Left renal pelvis (tissue), 4 donors: ENCODE measurements at regions not wholly inside any gene's neighbourhood (a gene's known extent, or its start where the extent isn't known, plus 50 kb on each side); places are given as distances from the start of the nearest gene placed in this dataset.
"Not testable (repeated sequence)": the region's sequence is repeated elsewhere in the genome, so short reads cannot be mapped to it uniquely, and the experiment has no call there.

Experiments
- DNase-seq, 4 donors: peaks; one replicate each; pipeline ENCODE4 v3.0.0-alpha.2; 2013; ENCODE audit warnings: low read depth in 4 of 4, low spot score in 3 of 4

DNA sequence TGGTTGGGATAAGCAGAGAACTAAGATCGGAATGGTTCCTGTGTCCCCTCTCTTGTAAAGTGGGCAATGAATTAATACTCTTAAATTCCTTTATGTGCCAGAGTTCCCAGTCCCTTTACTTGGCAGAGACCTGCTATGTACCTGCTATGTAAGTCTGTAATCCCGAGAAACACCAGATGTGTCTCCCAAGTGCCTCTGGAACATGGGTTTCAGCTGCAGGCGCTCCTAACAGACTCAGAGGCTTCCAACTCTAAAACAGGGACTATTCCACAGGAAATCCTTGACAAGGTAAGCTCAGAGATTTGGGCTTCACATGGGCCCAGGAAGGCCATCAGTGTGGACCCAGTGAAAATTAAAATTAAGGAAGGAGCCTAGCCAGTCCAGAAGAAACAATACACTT lies 117.7 kb upstream of the PLCL2 start:
- DNase-seq = no peak

DNA sequence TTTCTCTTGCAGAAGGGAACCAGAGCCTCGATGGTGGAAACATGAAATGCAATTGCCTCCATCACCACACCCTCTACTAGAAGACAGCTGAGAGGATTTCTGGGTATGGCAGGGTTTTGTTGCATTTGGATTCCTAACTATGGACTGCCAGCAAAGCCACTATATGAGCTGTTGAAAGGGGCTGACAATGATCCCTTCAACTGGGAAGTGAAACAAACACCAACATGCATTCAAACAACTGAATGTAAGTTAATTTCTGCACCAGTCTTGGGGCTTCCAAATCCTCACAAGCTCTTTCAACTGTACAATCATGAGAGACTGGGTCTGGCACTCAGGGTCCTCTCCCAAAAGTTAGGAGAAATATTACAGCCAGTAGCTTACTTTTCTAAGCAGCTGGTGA lies 116.7 kb upstream of the PLCL2 start:
- no peak for DNase-seq

DNA sequence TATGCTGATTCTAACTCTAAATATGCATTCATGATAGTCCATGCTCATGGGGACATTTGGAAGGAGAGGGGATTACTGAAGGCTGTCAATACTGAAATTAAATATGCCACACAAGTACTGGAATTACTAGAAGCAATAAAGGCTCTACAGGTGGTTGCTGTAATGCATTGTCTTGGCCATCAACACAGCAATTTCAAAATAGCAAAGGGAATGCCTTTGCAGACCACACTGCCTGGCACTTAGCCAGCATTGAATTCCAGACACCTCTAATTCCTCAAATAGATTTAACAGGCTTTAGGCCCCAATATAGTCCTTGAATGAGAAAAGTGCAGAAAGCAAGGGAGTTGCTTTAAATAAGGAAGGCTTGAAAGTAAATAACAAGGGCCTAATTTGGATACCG lies 115.8 kb upstream of the PLCL2 start:
- DNase-seq = no peak

DNA sequence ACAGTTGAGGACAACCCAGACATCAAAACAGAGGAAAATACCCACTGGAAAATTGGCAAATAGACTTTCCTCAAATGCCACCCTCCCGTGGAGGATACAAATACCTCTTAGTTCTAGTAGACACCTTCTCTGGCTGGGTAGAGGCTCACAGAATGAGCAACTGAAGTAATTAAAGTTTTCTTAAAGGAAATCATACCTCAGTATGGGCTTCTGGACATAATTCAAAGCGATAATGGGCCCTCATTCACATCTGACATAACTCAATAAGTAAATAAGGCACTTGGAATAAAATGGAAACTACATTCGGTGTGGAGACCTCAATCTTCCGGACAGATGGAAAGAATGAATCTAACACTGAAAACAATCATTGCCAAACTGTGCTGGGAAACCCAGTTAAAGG lies 115.2 kb upstream of the PLCL2 start:
- DNase-seq = no peak

DNA sequence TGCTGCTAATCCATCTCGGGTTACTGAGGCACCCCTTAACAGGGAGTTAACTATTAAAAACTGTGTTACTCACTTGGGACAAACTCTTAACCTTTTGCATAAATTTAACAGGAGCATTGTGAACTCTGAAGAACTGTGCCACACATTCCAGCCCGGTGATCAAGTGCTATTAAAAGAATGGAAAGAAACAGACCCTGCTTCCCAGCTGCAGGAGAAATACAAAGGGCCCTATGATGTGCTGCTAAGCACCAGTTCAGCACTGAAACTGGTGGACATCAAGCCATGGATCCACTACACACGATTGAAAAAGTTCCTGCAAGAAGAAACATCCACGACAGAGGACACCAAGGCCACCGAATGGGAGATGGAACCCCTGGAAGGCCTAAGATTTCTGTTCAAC lies 114.7 kb upstream of the PLCL2 start:
- DNase-seq = no peak

DNA sequence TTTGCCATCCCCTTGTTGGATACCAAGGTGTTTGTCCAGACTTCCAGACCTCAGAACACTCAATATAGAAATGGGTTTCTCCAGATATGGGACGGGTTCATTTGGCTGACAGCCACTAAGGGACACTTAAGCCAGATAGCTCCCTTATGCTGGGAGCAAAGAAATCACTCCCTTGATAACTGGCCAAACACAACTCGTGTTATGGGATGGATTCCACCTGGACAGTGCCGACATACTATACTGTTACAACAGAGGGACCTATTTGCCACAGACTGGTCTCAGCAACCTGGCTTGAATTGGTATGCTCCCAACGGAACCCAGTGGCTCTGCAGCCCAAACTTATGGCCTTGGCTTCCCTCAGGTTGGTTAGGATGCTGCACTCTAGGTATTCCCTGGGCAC lies 114.0 kb upstream of the PLCL2 start:
- DNase-seq = no peak

DNA sequence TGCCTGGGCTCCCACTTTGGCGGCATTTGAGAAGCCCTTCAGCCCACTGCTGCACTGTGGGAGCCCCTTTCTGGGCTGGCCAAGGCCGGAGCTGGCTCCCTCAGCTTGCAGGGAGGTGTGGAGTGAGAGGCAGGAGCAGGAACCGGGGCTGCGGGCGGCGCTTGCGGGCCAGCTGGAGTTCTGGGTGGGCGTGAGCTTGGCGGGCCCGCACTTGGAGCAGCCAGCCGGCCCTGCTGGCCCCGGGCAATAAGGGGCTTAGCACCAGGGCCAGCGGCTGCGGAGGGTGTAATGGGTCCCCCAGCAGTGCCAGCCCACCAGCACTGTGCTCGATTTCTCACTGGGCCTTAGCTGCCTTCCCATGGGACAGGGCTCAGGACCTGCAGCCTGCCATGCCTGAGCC lies 111.2 kb upstream of the PLCL2 start:
- DNase-seq = not testable (repeated sequence)

DNA sequence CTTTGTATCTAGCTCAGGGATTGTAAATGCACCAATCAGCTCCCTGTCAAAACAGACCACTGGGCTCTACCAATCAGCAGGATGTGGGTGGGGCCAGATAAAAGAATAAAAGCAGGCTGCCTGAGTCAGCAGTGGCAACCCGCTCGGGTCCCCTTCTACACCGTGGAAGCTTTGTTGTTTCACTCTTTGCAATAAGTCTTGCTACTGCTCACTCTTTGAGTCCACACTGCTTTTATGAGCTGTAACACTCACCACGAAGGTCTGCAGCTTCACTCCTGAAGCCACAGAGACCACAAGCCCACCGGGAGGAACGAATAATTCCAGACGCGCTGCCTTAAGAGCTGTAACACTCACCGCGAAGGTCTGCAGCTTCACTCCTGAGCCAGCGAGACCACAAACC lies 110.2 kb upstream of the PLCL2 start:
- DNase-seq = not testable (repeated sequence)

DNA sequence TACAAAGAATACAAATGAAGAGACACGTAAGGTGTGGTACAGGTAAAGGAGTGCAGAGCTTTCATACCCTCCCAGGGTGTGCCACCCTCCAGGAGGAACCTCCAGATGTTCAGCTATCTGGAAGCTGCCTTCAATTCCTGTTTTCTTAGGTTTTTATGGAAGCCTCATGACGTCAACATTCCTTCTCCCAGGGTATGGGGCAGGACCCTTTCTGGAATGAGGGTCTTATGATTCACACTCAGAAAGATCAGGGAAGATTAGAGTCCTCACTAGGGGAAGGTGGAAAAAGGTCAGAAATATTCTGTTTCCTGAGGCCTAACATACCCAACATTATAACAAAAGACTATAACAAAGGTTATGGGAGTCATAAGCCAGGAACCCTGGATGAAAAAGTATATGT lies 99.8 kb upstream of the PLCL2 start:
- DNase-seq = no peak

DNA sequence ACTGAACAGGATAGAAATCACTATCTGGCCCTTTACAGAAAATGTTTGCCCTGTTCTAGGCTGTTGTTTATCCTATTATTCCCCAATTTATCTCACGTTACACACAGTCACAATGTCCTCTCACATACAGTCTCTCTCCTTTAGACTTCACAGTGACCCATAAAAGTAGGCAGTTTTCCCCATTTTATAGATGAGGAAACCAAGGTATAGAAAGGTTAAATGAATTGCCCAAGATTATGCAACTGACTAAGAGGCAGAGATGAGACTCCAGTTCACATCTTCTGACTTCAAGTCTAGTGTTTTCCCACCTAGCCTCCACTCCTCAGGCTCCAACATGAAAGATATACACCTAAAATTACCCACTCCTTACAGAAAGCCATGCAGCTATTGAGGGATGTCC lies 99.3 kb upstream of the PLCL2 start:
- no peak for DNase-seq

DNA sequence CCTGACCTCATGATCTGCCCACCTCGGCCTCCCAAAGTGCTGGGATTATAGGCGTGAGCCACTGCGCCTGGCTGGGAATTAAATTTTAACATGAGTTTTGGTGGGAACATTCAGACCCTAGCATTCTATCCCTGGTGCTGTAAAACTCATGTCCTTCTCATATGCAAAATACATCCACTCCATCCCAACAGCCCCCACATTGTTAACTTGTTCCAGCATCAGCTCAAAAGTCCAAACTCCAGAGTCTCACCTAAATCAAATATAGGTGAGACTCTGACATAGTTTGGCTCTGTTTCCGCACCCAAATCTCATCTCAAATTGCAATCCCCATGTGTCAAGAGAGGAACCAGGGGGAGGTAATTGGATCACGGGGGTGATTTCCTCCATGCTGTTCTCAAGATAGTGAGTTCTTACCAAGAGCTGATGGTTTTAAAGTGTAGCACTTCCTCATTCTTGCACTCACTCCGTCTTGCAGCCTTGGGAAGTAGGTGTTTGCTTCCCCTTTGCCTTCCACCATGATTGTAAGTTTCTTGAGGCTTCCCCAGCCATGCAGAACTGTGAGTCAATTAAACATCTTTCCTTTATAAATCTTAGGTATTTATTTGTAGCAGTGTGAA lies 96.2 kb upstream of the PLCL2 start:
- DNase-seq = no peak

DNA sequence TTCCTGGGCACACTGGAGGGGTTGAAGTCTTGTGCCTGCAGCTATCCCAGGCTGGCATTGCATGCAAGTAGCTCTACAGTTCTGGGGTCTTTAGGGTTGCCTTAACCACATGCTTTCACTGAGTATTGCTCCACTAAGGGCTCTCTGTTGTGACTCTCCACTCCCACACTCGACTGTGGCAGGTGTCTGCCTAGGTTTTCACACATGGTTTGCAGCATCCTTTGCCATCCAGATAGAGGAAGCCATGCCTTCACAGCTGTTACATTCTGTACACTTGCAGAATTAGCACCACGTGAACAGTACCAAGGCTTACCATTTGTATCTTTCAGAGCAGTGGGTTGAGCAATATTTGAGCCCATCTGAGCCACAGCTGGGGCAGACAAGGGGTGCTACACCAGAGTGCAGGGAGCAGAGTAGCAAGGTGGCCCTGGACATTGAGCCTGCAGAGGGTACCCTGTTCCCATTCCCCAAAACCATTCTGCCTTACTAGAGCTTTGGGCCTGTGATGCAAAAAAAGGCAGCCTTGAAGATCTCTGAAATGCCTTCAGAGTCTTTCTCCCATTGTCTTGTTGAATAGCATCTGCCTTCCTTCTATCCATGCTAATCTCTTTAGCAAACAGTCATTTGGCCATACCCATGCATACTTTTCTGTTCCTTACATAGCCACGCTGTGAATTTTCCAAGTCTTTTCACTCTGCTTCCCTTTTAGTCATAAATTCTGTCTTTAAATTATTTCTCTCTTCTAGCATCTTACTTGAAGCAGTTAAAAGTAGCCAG lies 95.2 kb upstream of the PLCL2 start:
- DNase-seq = no peak

DNA sequence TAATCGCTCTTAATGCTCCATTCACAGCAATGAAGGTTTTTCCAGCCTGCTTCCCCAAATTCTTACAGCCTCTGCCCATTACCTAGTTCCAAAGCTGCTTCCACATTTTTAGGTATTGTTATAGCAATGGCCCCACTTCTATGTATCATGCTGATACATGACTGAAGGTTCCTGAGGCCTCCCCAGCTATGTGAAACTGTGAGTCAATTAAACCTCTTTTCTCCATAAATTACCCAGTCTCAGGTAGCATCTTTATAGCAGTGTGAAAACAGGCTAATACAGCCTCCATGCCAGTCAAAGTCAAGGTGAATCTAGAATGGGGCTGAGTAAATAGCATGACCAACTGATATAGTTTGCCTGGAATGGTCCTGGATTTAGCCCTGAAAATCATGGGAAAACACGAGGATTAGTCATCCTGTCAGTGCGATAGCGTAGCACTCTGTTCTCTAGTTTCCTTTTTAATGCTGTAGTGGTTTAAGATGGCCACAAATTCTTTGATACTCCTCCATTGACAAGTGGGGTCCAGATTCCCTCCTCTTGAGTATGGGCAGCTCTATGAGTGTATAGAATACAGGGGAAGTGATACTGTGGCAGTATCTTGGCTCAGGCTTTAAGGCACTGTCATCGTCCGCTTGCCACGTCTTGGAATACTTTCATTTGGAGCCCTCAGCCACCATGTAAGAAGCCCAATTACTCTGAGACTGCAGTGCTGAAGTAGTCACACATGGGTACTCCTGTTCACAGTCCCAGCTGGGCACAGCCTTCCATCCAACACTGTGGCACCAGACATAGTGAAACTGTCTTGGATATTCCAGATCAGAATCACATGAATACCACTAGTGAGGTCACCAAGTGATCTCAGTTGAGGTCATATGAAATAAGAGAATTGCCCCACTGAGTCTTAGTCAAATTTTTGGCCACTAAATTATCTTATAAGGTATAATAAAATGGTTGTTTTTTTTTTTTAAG lies 94.0 kb upstream of the PLCL2 start:
- no peak for DNase-seq

DNA sequence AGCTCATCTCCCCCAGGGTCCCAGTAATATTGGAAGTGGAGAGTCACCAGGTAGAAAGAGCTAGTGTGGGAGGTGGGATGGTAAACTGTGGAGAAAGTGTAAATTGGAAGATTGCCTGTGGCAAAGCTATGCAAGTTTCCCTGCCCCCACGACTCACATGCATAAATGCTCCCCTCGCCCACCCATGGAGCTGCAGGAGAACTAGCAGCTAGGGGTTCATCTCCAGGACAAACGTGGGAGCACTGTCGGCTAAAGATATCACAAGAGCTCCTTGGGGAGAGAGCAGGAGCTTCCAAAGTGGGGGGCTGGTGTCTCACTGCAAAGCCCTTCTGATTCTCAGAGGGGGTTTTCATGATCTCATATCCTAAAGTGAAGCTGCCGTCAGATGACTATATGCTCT lies 91.4 kb upstream of the PLCL2 start:
- no peak for DNase-seq

DNA sequence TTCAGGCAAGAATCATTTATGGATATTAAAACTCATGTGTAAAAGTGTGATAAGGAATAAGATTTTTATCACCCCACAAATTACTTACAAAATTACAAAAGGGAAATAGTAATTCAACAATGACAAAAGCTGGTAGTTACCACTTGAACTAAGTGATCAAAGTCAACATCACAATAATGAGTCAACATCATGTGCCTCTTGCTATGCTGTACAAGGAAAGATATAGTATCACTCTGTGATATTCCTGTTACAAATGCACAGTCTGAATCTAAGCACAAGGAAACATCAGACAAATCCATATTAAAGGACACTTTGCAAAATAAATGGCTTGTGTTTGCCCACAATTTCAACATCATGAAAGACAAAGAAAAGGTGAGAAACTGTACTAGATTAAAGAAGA lies 90.5 kb upstream of the PLCL2 start:
- no peak for DNase-seq

DNA sequence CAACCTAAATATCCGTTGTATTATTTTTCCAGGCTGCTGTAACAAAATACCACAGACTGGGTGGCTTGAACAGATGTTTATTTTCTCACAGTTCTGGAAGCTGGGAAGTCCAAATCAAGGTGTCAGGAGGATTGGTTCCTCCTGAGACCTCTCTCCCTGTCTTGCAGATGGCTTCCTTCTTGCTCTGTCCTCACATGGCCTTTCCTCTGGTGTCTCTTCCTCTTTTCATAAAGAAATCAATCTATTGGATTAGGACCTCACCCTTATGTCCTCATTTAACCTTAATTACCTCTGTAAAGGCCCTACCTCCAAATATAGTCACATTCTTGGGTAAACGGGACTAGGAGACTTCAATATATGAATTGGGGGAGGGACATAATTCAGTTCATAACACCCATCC lies 89.2 kb upstream of the PLCL2 start:
- no peak for DNase-seq

DNA sequence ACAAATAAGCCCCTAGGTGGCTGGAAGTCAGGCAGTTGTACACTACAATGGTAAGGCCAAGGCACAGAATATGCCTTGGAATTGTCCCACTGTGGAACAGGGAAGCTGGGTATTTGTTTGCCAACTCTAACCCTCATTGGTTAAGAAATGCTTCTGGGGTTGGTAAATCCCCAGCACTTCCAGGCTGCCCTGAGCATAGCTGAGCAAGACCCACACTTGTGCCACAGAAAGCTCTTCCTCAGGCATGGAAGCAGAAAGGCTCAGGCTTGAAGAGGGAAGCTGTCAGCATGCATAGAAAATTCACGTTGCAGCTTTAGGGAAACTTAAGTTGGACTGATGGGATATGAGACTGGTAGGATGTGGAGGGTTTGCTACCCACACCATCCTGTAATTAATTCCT lies 86.9 kb upstream of the PLCL2 start:
- DNase-seq = no peak

DNA sequence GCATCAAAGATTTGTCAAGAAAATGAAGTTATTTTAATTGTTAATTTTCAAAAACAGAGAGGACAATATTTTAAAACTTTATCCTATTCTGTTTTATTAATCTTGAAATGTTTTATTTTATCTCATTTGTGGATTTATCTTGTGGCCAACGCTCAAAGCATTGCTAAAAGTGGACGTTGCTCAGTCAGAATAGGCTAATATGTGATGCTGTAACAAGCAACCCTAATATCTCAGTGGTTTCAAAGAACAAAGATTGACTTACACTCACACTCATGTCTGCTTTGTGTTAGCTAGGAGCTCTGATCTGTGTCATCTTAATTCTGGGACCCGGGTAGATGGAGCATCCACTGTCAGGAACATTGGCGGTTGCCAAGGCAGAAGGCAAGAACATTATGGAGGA lies 86.0 kb upstream of the PLCL2 start:
- no peak for DNase-seq

DNA sequence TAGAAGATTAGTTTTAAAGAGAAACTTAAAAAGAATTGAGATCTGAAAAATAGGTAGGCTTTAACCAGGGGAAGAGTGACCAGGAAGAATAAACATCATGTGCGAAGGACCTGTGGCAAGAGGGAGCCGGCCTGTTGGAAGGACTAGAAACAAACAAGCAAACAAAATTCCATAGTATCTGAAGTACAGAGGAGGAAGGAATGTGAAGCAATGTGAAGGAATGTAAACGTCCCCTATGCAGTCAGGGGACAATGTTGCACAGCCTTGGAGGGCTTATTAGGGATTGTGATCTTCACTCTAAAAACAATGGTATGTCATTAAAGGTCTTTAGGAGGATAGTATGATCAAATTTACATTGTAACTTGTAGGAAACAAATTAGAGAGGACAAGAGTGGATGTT lies 84.4 kb upstream of the PLCL2 start:
- no peak for DNase-seq

DNA sequence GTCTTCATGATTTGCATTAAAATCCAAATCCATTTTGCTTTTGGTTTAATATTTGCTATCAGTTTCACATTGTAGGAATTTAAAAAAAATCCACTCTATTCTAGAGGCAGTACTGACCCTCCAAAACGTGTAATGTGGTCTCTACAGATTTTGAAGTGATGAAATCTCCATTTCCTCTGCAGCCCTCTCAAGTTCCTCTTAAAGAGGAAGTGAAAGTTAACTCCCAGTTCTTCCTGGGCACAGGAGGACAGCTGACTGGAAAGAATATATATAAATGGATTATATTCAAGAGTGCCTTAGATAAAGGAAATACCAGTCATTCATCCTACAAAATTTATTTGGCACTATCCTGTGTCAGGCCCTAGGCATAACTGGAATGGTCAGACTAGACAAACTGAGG lies 83.5 kb upstream of the PLCL2 start:
- no peak for DNase-seq

DNA sequence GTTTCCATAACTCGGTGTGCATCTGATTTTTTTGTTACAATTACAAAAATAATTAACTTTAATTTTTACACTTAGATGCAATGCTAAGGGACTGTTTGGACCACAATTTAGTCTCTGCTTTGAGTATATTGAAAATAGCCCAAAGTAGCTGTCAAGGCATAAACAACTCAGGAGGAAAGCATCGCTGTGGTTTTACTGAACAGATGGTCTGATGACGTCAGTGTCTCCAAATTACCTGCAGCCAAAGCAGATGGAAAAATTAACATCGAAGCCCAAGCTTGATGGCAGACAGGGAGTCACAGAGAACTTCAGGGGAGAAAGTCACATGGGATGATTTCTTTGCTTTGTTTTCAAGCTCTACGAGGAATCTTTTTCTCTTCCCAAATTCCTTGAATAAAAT lies 83.1 kb upstream of the PLCL2 start:
- DNase-seq = no peak

DNA sequence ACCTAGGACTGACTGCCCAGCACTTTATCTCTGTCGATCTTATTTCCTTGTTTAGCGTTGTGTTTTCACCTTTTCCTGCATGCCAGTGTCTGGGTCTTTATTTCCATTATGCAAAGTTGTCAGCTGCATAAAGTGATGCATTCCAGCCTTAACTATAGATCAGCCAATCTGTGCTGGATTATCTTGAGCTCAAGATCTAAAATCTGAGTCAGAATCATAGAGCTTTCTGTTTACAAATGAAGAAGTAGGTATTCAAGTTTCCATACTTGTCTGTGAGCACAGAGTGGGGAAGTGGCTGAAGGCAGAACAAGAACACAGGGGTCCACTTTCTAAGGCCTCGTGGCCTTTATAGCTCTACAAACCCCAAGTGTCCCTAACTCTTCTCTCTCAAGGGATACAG lies 82.4 kb upstream of the PLCL2 start:
- DNase-seq = no peak
